ENCODE measurements at regions not wholly inside any gene's neighbourhood (a gene's known extent, or its start where the extent isn't known, plus 50 kb on each side); places are given as distances from the start of the nearest gene placed in this dataset.

- no peak for DNase-seq (ENCODE audit: low read depth in 2 of 2)
Measured at GRCh38 chr7:67992287-67992686, 995.7 kb downstream of the TYW1 start.

- DNase-seq (ENCODE audit: low read depth in 2 of 2) = no peak
Measured at GRCh38 chr7:68005992-68006391, 1009.4 kb downstream of the TYW1 start.

DNA sequence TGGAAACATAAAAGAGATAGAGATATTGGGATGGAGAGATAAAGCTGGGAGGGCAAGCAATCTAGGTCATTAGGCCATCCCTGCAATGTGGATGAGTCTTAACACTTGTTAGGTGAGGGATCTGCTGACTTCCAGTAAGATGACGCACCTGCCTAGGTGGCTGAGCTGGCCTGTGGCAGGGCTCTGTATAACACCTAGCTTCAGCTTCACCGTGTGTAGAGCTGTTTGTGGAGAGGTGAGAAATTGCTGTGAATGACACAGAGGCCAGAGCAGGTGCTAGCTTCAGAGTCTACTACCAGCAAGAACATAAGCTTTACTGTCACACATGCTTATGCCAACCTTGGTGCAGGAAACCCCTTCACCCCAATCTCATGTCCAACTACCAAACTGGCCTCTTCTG lies 1010.0 kb downstream of the TYW1 start:
- no peak for DNase-seq (ENCODE audit: low read depth in 2 of 2)

DNA sequence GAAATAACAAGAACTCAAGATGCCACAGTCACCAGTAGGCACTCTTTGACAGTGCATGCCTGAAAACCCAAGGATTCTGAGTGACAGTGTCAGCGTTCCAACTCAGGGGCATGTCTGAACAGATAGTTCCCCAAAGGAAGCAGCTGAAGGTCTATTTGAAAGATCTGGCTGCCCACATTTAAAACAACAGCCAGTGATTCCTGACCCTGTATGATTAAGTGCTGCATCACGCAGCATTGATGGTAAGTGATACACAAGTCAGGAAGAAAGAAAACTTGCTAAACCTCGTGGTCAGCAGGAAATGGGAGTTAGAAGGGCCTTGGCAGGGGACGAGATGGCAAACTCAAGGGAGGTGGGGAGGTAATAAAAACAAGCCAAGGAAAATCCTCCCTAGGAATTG lies 1013.1 kb downstream of the TYW1 start:
- DNase-seq (ENCODE audit: low read depth in 2 of 2) = no peak

GRCh38 chr7:68014031-68014736 lies 1017.6 kb downstream of the TYW1 start:
- DNase-seq (ENCODE audit: low read depth in 2 of 2) = no peak

DNA sequence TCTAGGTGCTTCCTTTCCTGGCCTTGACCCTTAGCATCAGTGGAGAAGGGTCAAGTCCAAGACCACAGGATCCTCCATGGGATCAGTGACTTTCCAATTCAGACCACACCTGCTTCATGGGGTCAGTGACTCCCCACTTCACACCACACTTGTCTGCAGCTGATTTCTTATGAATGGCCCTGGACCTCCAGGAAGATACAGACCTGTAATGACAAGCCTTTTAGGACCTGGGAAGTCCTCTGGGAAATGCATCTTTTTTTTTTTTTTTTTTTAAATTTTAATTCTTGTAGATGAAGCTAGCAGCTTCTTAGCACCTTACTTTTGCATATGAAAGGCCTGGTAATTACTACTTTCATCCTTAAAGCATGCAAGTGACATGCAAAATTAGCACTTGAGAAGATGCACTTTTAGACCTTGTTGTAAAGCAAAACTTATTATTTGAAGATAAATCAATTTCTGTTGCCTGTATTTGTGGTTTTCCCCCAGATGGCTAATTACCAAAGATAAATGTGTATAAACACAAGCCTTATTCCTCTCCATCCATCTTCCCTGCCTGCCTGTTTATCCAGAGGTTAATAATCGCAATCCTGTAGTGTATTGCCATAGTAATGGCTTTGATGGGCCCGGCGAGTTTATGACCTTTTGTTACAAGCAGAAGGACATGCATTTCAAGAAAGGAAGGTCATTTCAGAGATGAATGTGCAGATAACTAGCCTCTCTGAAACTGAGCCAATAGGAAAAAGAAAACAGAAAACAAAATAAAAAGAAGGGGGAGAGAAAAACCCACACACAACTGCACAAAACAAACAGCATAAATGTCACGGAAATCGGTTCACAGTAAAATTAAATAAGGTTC lies 1018.7 kb downstream of the TYW1 start:
- no peak for DNase-seq (ENCODE audit: low read depth in 2 of 2)

GRCh38 chr7:68015978-68016532 lies 1019.4 kb downstream of the TYW1 start:
- DNase-seq (ENCODE audit: low read depth in 2 of 2) = no peak

DNA sequence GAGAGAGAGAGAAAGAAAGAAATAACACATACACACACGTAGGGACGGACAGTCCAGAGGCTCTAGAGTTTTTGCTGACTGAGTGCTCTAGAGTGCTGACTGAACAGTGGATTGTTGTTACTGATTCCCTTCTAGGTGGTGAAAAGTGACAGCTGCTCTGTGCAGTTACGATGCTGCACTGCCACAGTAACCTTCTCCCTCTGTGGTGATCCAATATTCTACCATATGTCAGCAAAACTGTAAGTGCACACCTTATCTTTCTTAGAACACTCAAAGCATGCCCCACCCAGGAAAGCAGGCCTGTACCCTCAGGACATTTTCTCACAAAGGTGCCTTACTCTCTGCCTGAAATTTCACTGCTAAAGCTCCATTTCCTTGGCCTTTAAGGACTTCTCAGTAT lies 1023.5 kb downstream of the TYW1 start:
- DNase-seq (ENCODE audit: low read depth in 2 of 2) = no peak

- no peak for DNase-seq (ENCODE audit: low read depth in 2 of 2)
Measured at GRCh38 chr7:68025369-68025768, 1028.7 kb downstream of the TYW1 start.

GRCh38 chr7:68030530-68030929 lies 1033.9 kb downstream of the TYW1 start:
- no peak for DNase-seq (ENCODE audit: low read depth in 2 of 2)

- DNase-seq (ENCODE audit: low read depth in 2 of 2) = no peak
Measured at GRCh38 chr7:68031180-68031943, 1034.7 kb downstream of the TYW1 start.

DNA sequence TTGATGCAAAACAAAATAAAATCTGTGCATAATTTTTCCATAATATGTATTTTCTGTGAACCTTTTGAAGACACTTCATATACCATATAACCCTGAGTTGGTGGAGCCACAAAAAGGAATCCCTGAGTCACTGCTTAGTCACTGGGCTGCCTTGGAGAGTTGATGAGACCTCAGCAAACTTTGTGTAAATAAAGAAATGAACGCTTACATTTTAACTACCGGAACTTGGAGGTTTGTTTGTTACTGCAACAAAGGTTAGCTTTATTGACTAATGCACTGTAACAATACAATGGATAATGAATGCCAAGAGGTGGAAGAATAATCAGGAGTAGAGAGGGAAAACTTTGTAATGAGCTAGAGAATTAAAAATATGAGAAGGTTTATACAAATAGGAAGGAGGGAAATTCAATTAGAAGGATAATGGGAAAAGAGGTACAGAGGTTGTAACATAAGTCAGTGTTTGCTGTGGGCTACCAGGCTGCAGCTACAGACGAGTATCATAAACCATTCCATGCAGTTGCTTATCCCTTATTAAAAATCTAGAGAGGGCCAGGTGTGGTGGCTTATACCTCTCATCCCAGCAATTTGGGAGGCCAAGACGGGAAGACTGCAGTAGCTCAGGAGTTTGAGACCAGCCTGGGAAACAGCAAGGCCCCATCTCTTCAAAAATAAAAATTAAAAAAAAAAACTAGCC lies 1042.1 kb downstream of the TYW1 start:
- no peak for DNase-seq (ENCODE audit: low read depth in 2 of 2)

DNA sequence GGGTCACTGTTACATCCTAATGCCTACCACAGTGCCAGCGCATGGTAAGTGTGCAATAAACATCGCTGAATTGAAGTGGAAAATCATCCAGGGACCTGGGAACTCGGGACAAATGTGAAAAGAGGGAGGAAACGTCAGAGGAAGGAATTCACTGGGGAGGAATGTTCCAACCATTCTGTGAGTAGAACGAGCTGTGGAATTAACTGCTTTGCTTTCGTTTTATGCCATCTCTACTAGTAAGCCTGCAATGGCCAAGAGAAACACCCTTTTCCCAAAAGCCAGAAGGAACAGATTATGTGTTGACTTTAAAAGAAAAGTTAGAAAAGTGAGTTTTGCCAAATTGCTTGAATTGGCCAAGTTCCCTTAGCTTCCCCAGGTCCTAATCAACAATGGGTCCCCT lies 1044.9 kb downstream of the TYW1 start:
- no peak for DNase-seq (ENCODE audit: low read depth in 2 of 2)

- DNase-seq (ENCODE audit: low read depth in 2 of 2) = no peak
Measured at GRCh38 chr7:68043546-68043945, 1046.9 kb downstream of the TYW1 start.

- DNase-seq (ENCODE audit: low read depth in 2 of 2) = no peak
Measured at GRCh38 chr7:68050627-68051026, 1054.0 kb downstream of the TYW1 start.

DNA sequence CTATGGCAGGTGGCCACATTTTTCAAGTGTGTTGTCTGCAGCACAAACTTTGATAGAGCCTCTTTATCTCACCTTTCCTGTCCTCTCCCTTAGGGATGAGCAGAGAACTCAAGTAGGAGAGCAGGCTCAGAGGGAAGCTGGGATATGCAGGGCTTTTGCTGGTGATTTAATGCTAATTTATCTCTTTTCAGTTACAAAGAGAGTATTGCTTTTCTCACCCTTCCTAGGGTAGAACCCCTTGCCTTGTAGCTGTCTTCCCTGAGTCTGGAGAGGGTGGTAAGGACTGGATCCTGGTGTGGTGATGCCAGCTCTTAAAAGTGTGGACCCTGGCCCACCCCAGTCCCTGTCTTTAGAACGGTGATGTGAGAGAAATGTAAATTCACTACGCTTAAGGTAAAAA lies 1061.4 kb downstream of the TYW1 start:
- no peak for DNase-seq (ENCODE audit: low read depth in 2 of 2)

DNA sequence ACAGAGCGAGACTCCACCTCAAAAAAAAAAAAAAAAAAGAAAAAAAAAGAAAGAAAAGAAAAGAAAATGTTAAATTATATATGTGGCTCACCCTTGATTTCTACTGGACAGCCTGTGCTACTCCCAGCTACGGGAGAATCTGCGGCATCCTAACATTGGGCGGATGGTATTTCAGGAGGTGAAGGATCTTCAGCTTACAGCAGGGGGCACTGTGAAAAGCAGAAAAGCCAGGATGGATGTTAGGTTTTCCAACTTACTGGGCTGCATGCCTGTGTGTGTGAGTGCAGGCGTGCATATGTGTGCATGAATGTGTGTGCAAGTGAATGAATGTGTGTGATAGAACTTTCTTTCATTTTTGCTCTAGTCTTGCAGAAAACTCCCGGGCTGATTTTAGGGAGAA lies 1066.5 kb downstream of the TYW1 start:
- no peak for DNase-seq (ENCODE audit: low read depth in 2 of 2)

- DNase-seq (ENCODE audit: low read depth in 2 of 2) = no peak
Measured at GRCh38 chr7:68065581-68065980, 1068.9 kb downstream of the TYW1 start.

GRCh38 chr7:68067845-68068244 lies 1071.2 kb downstream of the TYW1 start:
- DNase-seq (ENCODE audit: low read depth in 2 of 2) = no peak

DNA sequence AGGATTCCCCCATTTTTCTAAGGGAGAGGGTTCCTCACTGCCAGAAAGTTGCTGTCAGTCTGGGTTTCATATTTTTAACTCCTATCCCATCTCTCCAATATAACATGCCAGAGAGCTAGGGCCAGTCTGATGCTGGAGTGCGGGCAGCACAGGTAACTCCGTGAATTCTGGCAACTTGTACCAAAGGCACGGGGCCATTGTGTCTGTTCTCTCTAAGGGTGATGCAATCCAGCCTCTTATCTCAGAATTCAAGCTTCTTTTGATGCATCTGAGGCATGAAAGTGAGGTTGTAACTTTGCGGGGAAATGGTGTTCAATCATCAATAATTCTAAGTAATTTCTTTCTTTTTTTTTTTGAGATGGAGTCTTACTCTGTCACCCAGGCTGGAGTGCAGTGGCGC lies 1074.4 kb downstream of the TYW1 start:
- DNase-seq (ENCODE audit: low read depth in 2 of 2) = no peak

GRCh38 chr7:68073701-68074100 lies 1077.1 kb downstream of the TYW1 start:
- no peak for DNase-seq (ENCODE audit: low read depth in 2 of 2)

DNA sequence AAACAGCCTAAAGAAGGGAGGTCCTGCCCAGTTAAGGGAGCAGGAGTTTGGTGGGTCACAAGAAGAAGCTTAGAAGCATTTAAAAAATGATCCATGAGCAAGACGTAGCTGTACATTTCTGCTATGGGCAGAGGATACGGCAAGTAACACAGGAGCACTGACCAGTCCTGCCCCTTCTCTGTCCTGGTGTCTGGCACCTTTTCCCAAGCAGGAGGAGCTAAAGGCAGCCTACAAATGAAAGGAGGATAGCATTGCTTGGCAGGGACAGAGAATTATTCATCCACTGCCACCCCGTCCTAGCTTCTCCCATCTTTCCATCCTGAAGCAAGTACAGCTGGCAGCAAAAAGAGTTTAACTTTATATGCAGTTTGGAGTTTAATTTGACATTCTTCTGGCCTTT lies 1077.6 kb downstream of the TYW1 start:
- no peak for DNase-seq (ENCODE audit: low read depth in 2 of 2)
